WTC11 (cell line): ENCODE measurements at regions not wholly inside any gene's neighbourhood (a gene's known extent, or its start where the extent isn't known, plus 50 kb on each side); places are given as distances from the start of the nearest gene placed in this dataset.

Experiments
- CREB1 ChIP-seq: sonication (generic); formaldehyde crosslinking; IDR thresholded peaks from 2 replicates; pipeline ENCODE4 v1.8.0; 2023; ENCODE audit warnings: mild to moderate bottlenecking, missing genetic modification reagents
- JUN ChIP-seq: sonication (generic); formaldehyde crosslinking; IDR thresholded peaks from 2 replicates; pipeline ENCODE4 v1.8.0; 2023; ENCODE audit warnings: mild to moderate bottlenecking, missing genetic modification reagents
- TF ChIP-seq, protein P1 (sequence below): sonication (generic); formaldehyde crosslinking; IDR thresholded peaks from 2 replicates; pipeline ENCODE4 v1.8.0; 2022; ENCODE audit warnings: mild to moderate bottlenecking, missing genetic modification reagents
- TF ChIP-seq, protein P2 (sequence below): fragments of 250-450 bp; sonication (Bioruptor Pico); IDR thresholded peaks from 2 replicates; pipeline ENCODE4 v1.8.0; 2021; ENCODE audit warnings: mild to moderate bottlenecking
- TF ChIP-seq, protein P3 (sequence below): fragments of 200-600 bp; IDR thresholded peaks from 2 replicates; pipeline ENCODE4 v1.8.0; 2022; ENCODE audit warnings: antibody characterized with exemption
- TF ChIP-seq, protein P4 (sequence below): sonication (generic); formaldehyde crosslinking; IDR thresholded peaks from 2 replicates; pipeline ENCODE4 v1.8.1; 2022; ENCODE audit warnings: low read depth, missing genetic modification reagents, borderline replicate concordance
- TF ChIP-seq, protein P5 (sequence below): sonication (generic); formaldehyde crosslinking; IDR thresholded peaks from 2 replicates; pipeline ENCODE4 v1.8.1; 2023; ENCODE audit warnings: mild to moderate bottlenecking, missing genetic modification reagents, moderate library complexity
- TF ChIP-seq, protein P6 (sequence below): sonication (generic); formaldehyde crosslinking; conservative IDR thresholded peaks from 2 replicates; pipeline ENCODE4 v1.8.1; 2022; ENCODE audit warnings: mild to moderate bottlenecking, missing genetic modification reagents
- TF ChIP-seq, protein P7 (sequence below): sonication (generic); formaldehyde crosslinking; IDR thresholded peaks from 2 replicates; pipeline ENCODE4 v1.8.1; 2023; ENCODE audit warnings: mild to moderate bottlenecking, moderate library complexity, missing genetic modification reagents

DNA sequence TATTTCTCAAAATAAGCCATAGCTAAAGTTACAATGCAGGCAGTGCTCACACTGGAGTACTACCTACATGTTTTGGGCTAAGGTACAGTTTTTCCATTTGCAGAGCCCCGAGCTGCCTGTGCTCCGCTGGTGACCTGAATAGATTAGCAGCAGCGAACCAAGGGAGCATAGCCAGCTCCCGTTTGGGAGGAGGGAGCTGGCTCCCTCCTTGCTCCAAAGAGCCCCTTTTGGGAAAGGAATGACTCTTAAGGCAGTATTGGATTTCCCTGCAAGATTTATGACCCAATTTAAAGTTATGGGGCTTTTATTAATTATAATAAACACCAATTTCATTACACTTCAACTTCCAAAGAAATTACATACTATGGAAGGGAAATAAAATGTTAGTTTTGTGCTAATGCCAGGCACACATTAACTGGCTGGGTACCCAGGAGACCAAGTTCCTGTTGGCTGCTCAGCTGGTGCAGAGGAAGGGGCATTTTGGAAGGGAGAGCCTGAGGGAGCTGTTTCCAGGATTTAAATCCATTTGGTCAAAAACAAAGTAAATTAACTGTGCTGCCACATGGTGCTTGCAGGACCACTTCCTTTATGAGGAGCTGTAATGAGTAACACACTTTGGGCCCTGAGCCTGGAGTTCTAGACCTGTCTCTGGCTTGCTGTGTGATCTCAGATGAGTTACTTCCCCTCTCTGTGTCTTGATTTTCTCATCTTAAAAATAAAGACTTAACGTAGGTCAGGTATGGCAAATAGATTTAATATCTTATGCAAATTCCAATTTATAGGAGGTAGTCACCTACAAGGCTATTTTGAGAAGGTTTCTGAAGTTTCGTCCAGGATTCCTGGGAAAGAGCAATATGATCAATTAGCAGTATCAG, 362.1 kb upstream of the CCL2 start:
- TF ChIP-seq, protein P1, sequence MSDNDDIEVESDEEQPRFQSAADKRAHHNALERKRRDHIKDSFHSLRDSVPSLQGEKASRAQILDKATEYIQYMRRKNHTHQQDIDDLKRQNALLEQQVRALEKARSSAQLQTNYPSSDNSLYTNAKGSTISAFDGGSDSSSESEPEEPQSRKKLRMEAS (CRISPR knock-in tag) = no peak
- TF ChIP-seq, protein P2, sequence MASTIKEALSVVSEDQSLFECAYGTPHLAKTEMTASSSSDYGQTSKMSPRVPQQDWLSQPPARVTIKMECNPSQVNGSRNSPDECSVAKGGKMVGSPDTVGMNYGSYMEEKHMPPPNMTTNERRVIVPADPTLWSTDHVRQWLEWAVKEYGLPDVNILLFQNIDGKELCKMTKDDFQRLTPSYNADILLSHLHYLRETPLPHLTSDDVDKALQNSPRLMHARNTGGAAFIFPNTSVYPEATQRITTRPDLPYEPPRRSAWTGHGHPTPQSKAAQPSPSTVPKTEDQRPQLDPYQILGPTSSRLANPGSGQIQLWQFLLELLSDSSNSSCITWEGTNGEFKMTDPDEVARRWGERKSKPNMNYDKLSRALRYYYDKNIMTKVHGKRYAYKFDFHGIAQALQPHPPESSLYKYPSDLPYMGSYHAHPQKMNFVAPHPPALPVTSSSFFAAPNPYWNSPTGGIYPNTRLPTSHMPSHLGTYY = no peak
- TF ChIP-seq, protein P3, sequence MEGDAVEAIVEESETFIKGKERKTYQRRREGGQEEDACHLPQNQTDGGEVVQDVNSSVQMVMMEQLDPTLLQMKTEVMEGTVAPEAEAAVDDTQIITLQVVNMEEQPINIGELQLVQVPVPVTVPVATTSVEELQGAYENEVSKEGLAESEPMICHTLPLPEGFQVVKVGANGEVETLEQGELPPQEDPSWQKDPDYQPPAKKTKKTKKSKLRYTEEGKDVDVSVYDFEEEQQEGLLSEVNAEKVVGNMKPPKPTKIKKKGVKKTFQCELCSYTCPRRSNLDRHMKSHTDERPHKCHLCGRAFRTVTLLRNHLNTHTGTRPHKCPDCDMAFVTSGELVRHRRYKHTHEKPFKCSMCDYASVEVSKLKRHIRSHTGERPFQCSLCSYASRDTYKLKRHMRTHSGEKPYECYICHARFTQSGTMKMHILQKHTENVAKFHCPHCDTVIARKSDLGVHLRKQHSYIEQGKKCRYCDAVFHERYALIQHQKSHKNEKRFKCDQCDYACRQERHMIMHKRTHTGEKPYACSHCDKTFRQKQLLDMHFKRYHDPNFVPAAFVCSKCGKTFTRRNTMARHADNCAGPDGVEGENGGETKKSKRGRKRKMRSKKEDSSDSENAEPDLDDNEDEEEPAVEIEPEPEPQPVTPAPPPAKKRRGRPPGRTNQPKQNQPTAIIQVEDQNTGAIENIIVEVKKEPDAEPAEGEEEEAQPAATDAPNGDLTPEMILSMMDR = no peak
- TF ChIP-seq, protein P4, sequence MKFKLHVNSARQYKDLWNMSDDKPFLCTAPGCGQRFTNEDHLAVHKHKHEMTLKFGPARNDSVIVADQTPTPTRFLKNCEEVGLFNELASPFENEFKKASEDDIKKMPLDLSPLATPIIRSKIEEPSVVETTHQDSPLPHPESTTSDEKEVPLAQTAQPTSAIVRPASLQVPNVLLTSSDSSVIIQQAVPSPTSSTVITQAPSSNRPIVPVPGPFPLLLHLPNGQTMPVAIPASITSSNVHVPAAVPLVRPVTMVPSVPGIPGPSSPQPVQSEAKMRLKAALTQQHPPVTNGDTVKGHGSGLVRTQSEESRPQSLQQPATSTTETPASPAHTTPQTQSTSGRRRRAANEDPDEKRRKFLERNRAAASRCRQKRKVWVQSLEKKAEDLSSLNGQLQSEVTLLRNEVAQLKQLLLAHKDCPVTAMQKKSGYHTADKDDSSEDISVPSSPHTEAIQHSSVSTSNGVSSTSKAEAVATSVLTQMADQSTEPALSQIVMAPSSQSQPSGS (CRISPR knock-in tag) = no peak
- TF ChIP-seq, protein P5, sequence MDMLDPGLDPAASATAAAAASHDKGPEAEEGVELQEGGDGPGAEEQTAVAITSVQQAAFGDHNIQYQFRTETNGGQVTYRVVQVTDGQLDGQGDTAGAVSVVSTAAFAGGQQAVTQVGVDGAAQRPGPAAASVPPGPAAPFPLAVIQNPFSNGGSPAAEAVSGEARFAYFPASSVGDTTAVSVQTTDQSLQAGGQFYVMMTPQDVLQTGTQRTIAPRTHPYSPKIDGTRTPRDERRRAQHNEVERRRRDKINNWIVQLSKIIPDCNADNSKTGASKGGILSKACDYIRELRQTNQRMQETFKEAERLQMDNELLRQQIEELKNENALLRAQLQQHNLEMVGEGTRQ (CRISPR knock-in tag) = no peak
- TF ChIP-seq CREB1 (CRISPR knock-in tag) (no peak), JUN (CRISPR knock-in tag) (no peak)
- TF ChIP-seq, protein P6, sequence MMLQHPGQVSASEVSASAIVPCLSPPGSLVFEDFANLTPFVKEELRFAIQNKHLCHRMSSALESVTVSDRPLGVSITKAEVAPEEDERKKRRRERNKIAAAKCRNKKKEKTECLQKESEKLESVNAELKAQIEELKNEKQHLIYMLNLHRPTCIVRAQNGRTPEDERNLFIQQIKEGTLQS (CRISPR knock-in tag) = no peak
- TF ChIP-seq, protein P7, sequence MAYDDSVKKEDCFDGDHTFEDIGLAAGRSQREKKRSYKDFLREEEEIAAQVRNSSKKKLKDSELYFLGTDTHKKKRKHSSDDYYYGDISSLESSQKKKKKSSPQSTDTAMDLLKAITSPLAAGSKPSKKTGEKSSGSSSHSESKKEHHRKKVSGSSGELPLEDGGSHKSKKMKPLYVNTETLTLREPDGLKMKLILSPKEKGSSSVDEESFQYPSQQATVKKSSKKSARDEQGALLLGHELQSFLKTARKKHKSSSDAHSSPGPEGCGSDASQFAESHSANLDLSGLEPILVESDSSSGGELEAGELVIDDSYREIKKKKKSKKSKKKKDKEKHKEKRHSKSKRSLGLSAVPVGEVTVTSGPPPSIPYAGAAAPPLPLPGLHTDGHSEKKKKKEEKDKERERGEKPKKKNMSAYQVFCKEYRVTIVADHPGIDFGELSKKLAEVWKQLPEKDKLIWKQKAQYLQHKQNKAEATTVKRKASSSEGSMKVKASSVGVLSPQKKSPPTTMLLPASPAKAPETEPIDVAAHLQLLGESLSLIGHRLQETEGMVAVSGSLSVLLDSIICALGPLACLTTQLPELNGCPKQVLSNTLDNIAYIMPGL = no peak
